CD4-positive, alpha-beta T cell (primary cell): ENCODE measurements at regions not wholly inside any gene's neighbourhood (a gene's known extent, or its start where the extent isn't known, plus 50 kb on each side); places are given as distances from the start of the nearest gene placed in this dataset.
"Not testable (repeated sequence)": the region's sequence is repeated elsewhere in the genome, so short reads cannot be mapped to it uniquely, and the experiment has no call there.

ENCODE experiments used
- ATAC-seq: fragments of 200-7000 bp; cut with Tn5 transposase; one replicate; pipeline ENCODE4 v1.10.0; 2022; ENCODE audit warnings: mild to moderate bottlenecking; ENCODE audit not compliant: poor library complexity
- CTCF ChIA-PET: fragments of 350-600 bp; sonication (Branson Sonifier 250); formaldehyde crosslinking; loops from one replicate; lab custom pipeline; 2021; ENCODE audit warnings: antibody characterized with exemption, inconsistent platforms; lab: Charles Lee
- POLR2A ChIA-PET: fragments of 350-600 bp; sonication (Branson Sonifier 250); formaldehyde crosslinking; loops from one replicate; lab custom pipeline; 2021; ENCODE audit warnings: antibody characterized with exemption, inconsistent platforms; lab: Charles Lee
- DNase-seq, 14 experiments: peaks; one replicate each; pipeline ENCODE4 v3.0.0-alpha.2; 2013 to 2020; ENCODE audit warnings: mixed read lengths in 2 of 14
- H3K27ac ChIP-seq, 2 donors: one replicate each; pipeline versions ENCODE4 v1.5.1 to v1.7.0; 2013; ENCODE audit warnings: low read length in 2 of 2, low read depth in 1 of 2, mild to moderate bottlenecking in 1 of 2
- H3K27me3 ChIP-seq, 2 experiments: 1 replicate in 1 of 2; 2 replicates in 1 of 2; pipeline versions ENCODE4 v1.6.1 to v1.7.0; 2013; ENCODE audit warnings: low read length in 2 of 2, control low read depth in 1 of 2, mild to moderate bottlenecking in 1 of 2, moderate library complexity in 1 of 2; ENCODE audit not compliant: insufficient read depth in 2 of 2, control insufficient read depth in 1 of 2
- H3K36me3 ChIP-seq: one replicate; pipeline ENCODE4 v1.6.1; 2013; ENCODE audit warnings: low read length, control low read depth; ENCODE audit not compliant: insufficient read depth
- H3K4me1 ChIP-seq: one replicate; pipeline ENCODE4 v1.6.1; 2013; ENCODE audit warnings: low read length, control low read depth; ENCODE audit not compliant: insufficient read depth
- H3K4me3 ChIP-seq: one replicate; pipeline ENCODE4 v1.5.1; 2013; ENCODE audit warnings: mild to moderate bottlenecking, low read length, moderate library complexity
- H3K9me3 ChIP-seq, 2 experiments: 1 replicate in 1 of 2; 2 replicates in 1 of 2; pipeline versions ENCODE4 v1.6.1 to v1.7.0; 2013; ENCODE audit warnings: low read length in 2 of 2, mild to moderate bottlenecking in 2 of 2, control low read depth in 1 of 2, moderate library complexity in 1 of 2; ENCODE audit not compliant: control insufficient read depth in 1 of 2, insufficient read depth in 1 of 2
- H3K27ac Mint-ChIP-seq: one replicate; pipeline ENCODE4 v1.8.0; 2020; ENCODE audit warnings: mixed read lengths
- H3K27me3 Mint-ChIP-seq: one replicate; pipeline ENCODE4 v1.8.0; 2021; ENCODE audit warnings: mixed read lengths
- H3K36me3 Mint-ChIP-seq: one replicate; pipeline ENCODE4 v1.8.0; 2021; ENCODE audit warnings: low read depth, mixed read lengths
- H3K4me1 Mint-ChIP-seq: one replicate; pipeline ENCODE4 v1.8.0; 2021; ENCODE audit warnings: low read depth, mixed read lengths
- H3K4me3 Mint-ChIP-seq: one replicate; pipeline ENCODE4 v1.8.0; 2020; ENCODE audit warnings: mild to moderate bottlenecking, mixed read lengths
- H3K9me3 Mint-ChIP-seq: one replicate; pipeline ENCODE4 v1.8.0; 2020; ENCODE audit warnings: mixed read lengths
- intact Hi-C, 2 experiments: fragments of 100-400 bp; cut with DNase I in 1 of 2; cut with micrococcal nuclease in 1 of 2; formaldehyde crosslinking; loops; one replicate each; pipeline versions ENCODE4 v1.15.1 to v1.9.0; 2023 to 2025; cut with DNase I, micrococcal nuclease
- TF ChIP-seq, protein P1 (sequence below): fragments of 200-600 bp; IDR thresholded peaks from one replicate; pipeline ENCODE4 v1.8.0; 2022; ENCODE audit warnings: antibody characterized with exemption, mild to moderate bottlenecking

DNA sequence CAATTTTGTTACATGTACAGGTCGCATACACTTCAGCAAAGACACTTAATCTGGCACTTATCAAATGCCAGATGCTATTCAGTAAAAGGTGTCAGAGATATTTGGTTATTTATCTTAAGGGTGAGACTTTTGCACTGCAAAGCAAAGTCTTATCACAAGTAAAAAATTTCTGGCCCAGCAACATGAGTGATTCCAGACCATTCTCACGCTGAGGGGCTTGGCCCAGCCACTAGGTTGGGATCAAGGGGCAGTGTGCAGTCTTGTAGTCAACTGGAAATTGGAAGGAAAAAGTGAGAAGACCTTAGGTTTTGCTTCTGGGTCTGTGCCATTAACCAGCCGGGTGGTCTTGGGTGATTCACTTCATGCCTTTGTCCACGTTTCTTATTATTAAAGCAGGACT is 181.6 kb downstream of the RNF144A start:
- no peaks in the 10 kb centered on the region for H3K36me3 Mint-ChIP-seq
- TF ChIP-seq, protein P1, sequence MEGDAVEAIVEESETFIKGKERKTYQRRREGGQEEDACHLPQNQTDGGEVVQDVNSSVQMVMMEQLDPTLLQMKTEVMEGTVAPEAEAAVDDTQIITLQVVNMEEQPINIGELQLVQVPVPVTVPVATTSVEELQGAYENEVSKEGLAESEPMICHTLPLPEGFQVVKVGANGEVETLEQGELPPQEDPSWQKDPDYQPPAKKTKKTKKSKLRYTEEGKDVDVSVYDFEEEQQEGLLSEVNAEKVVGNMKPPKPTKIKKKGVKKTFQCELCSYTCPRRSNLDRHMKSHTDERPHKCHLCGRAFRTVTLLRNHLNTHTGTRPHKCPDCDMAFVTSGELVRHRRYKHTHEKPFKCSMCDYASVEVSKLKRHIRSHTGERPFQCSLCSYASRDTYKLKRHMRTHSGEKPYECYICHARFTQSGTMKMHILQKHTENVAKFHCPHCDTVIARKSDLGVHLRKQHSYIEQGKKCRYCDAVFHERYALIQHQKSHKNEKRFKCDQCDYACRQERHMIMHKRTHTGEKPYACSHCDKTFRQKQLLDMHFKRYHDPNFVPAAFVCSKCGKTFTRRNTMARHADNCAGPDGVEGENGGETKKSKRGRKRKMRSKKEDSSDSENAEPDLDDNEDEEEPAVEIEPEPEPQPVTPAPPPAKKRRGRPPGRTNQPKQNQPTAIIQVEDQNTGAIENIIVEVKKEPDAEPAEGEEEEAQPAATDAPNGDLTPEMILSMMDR, result no peak
- H3K4me3 ChIP-seq, result no peak overlapping the region
- H3K4me1 Mint-ChIP-seq, result peaks cover 7% of the 10 kb centered on the region
- H3K4me1 ChIP-seq, result peaks cover 9% of the 10 kb centered on the region
- H3K27ac Mint-ChIP-seq, result no peak overlapping the region
- no peaks in the 10 kb centered on the region for H3K27me3 Mint-ChIP-seq
- POLR2A ChIA-PET, result no interaction called here
- DNase-seq (no peak), ATAC-seq (no peak)
- H3K27ac ChIP-seq, result no peak overlapping the region
- no peak overlapping the region for H3K4me3 Mint-ChIP-seq
- H3K36me3 ChIP-seq, result no peaks in the 10 kb centered on the region
- no peaks in the 10 kb centered on the region for H3K9me3 Mint-ChIP-seq
- H3K9me3 ChIP-seq, result no peaks in the 10 kb centered on the region
- intact Hi-C loops, result loop anchor here (1.0 to 10.0 kb wide), 4 partner anchors 98 to 1658 kb away; no protein-coding TSS in a partner anchor
- H3K27me3 ChIP-seq, result no peaks in the 10 kb centered on the region
- CTCF ChIA-PET, result no interaction called here

DNA sequence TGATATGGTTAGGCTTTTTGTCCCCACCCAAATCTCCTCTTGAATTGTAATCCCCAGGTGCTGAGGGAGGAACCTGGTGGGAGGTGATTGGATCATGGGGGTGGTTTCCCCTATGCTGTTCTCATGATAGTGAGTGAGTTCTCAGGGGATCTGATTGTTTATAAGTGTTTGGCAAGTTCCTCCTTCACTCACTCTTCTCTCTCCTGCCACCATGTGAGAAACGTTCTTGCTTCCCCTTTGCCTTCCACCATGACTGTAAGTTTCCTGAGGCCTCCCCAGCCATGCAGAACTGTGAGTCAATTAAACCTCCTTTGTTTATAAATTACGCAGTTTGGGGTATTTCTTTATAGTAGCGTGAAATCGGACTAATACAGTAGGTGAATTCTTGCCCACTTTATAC is 182.5 kb downstream of the RNF144A start:
- POLR2A ChIA-PET, ATAC-seq, H3K27me3 Mint-ChIP-seq, H3K4me1 Mint-ChIP-seq, H3K27me3 ChIP-seq, CTCF ChIA-PET, H3K36me3 ChIP-seq, H3K9me3 Mint-ChIP-seq, H3K27ac ChIP-seq, H3K4me3 ChIP-seq, DNase-seq, H3K4me3 Mint-ChIP-seq, H3K36me3 Mint-ChIP-seq, H3K9me3 ChIP-seq, H3K4me1 ChIP-seq, H3K27ac Mint-ChIP-seq: not testable (repeated sequence)
- intact Hi-C loops, result loop anchor here (5.0 to 10.0 kb wide), 3 partner anchors 98 to 1658 kb away; no protein-coding TSS in a partner anchor

DNA sequence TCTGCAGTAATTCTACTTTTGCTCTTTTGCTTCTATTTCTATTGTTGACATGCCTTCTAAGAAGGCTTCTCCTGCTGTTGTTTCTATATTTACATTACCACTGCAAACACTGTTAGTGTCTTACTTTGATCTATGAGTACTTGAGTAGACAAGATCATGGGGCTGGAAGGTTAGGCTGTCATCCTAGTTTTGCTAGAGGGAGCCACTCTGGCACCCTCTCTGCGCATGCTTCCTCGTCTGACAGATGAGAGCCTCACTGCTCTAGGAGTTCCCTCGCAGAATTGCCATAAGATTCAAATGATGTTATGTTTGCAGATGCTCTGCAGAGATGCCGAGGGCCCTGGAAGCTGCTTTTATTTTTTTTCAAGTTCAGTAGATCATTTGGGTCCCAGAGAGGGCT is 185.6 kb downstream of the RNF144A start:
- no peak overlapping the region for H3K4me3 ChIP-seq

More for the DNA sequence above, 185.6 kb downstream of the RNF144A start:
- peaks cover under 1% of the 10 kb centered on the region for H3K4me1 ChIP-seq
- H3K27ac Mint-ChIP-seq, result no peak overlapping the region
- TF ChIP-seq, protein P1, result no peak
- POLR2A ChIA-PET, result no interaction called here
- no peaks in the 10 kb centered on the region for H3K9me3 Mint-ChIP-seq
- DNase-seq (no peak), ATAC-seq (no peak)
- peaks cover 10% of the 10 kb centered on the region for H3K36me3 Mint-ChIP-seq
- H3K9me3 ChIP-seq, result no peaks in the 10 kb centered on the region
- H3K27me3 Mint-ChIP-seq, result no peaks in the 10 kb centered on the region
- H3K36me3 ChIP-seq, result no peaks in the 10 kb centered on the region
- H3K4me3 Mint-ChIP-seq, result no peak overlapping the region
- intact Hi-C loops, result no loop called here
- no peaks in the 10 kb centered on the region for H3K4me1 Mint-ChIP-seq
- CTCF ChIA-PET, result no interaction called here
- H3K27me3 ChIP-seq, result no peaks in the 10 kb centered on the region
- H3K27ac ChIP-seq, result no peak overlapping the region
